Right ventricle myocardium inferior (tissue), 1 donor: ENCODE measurements at regions not wholly inside any gene's neighbourhood (a gene's known extent, or its start where the extent isn't known, plus 50 kb on each side); places are given as distances from the start of the nearest gene placed in this dataset.

Experiments
- ATAC-seq: fragments of 200-7000 bp; cut with Tn5 transposase; one replicate; pipeline ENCODE4 v1.9.1; 2020; ENCODE audit warnings: mild to moderate bottlenecking, moderate library complexity
- DNase-seq: peaks from one replicate; pipeline ENCODE4 v3.0.0; 2021; ENCODE audit errors: missing footprints
- intact Hi-C: fragments of 100-400 bp; cut with DNase I; formaldehyde crosslinking; loops from one replicate; pipeline ENCODE4 v1.11.0; 2022
- donor health status: DM: no; HTN: yes; CAD: no; lungs with severe emphysema.

- DNase-seq (no peak), ATAC-seq (no peak)
- intact Hi-C loops, result no loop called here
Observed at GRCh38 chr9:118809160-118809625, 560.0 kb downstream of the BRINP1 start.

DNA sequence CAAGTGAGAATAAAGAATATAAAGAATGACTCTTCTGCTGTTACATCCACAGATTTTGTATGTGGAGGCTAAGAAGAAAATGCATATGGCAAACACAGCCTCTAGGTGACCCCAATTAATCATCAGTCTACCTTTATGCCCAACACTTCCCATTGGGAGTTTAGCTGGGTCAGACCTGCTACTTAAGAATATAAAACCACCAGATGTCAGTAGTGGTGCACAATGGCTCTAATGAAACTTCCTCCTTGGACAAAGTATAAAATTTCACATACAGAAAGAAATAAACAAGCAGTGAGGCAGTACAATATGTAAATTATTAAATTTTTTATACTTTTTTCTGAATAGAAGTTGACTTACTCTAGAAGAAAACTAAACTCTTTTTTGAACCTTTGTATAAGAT lies 539.9 kb downstream of the BRINP1 start:
- no peak for ATAC-seq
- intact Hi-C loops, result loop anchor here (1.0 to 2.0 kb wide), 2 partner anchors 460 to 535 kb away; no protein-coding TSS in a partner anchor
- DNase-seq, result no peak

DNA sequence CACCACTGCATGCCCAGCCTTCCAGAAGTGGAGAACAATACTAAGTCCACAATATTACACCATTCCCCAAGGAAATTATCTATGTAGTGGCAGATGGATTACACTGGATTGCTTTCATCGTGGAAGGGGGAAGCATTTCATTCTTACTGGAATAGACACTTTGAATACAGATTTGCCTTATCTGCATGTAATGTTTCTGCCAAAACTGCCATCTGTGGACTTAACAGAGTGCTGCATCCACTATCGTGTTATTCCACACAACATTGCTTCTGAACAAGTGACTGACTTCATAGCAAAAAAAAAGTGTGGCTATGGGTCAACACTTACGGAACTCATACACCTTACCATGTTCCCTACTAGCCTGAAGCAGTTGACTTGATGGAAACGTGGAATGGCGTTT lies 536.9 kb downstream of the BRINP1 start:
- intact Hi-C loops, result loop anchor here (10.0 kb wide), 1 partner anchor 132 kb away; no protein-coding TSS in a partner anchor
- ATAC-seq (no peak), DNase-seq (no peak)

GRCh38 chr9:118836891-118837290 lies 532.3 kb downstream of the BRINP1 start:
- ATAC-seq (no peak), DNase-seq (no peak)
- intact Hi-C loops, result loop anchor here (10.0 kb wide), 1 partner anchor 128 kb away; no protein-coding TSS in a partner anchor

GRCh38 chr9:118871531-118871930 lies 497.7 kb downstream of the BRINP1 start:
- intact Hi-C loops, result no loop called here
- DNase-seq, result no peak
- ATAC-seq, result no peak

- no peak for ATAC-seq
- intact Hi-C loops, result no loop called here
Observed at GRCh38 chr9:118882684-118883083, 486.6 kb downstream of the BRINP1 start.

DNA sequence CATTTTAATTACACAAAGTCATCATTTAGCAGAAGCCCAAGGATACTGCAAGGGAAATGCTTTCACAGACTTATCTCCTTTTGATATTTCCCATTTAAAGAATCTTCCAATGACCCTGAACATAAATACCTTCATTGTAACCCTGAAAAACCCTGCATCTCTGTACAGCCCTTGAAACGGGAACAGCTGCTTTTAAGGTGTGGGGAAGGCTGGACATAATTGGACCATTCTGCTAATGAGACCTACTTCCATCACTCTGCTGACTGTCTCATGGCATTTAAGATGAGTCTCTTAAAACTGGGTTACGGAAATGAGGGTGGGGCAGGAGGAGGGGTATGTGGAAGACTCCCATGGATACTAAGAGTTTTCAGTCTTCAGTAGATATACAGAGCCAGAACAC lies 485.8 kb downstream of the BRINP1 start:
- ATAC-seq, result no peak

More at GRCh38 chr9:118882684-118883083, 486.6 kb downstream of the BRINP1 start:
- no peak for DNase-seq

GRCh38 chr9:118891213-118891612 lies 478.0 kb downstream of the BRINP1 start:
- intact Hi-C loops, result no loop called here
- no peak for ATAC-seq
- DNase-seq, result no peak

More for the DNA sequence above, 485.8 kb downstream of the BRINP1 start:
- intact Hi-C loops, result no loop called here
- no peak for DNase-seq

- no peak for ATAC-seq
- intact Hi-C loops, result no loop called here
Observed at GRCh38 chr9:118896324-118897000, 472.8 kb downstream of the BRINP1 start.

GRCh38 chr9:118918180-118918579 lies 451.1 kb downstream of the BRINP1 start:
- ATAC-seq, result no peak
- DNase-seq, result no peak
- intact Hi-C loops, result no loop called here

More at GRCh38 chr9:118896324-118897000, 472.8 kb downstream of the BRINP1 start:
- no peak for DNase-seq

GRCh38 chr9:118928722-118929121 lies 440.5 kb downstream of the BRINP1 start:
- intact Hi-C loops, result no loop called here
- DNase-seq (no peak), ATAC-seq (no peak)

GRCh38 chr9:118929287-118929686 lies 439.9 kb downstream of the BRINP1 start:
- ATAC-seq, result no peak
- DNase-seq, result no peak
- intact Hi-C loops, result no loop called here

GRCh38 chr9:118931941-118932340 lies 437.3 kb downstream of the BRINP1 start:
- no peak for ATAC-seq
- DNase-seq, result no peak
- intact Hi-C loops, result no loop called here

DNA sequence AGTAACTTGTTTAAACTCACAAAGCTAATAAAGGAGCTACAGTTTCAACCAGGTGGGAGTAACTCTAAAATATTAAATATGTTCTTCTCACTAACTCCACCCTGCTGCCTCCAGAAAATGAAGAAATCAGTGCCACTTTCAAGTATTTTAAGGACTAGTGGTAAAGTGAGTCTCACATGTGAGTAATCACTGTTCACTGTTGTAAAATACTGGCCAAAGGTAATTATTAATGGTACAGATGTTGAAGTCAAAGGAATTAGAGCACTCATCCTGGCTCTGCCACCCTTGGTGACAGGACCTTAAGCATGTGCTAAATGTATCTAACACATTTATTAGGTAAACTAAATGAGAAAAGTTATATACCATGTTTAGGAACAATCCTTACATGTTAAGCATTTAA lies 430.7 kb downstream of the BRINP1 start:
- no peak for DNase-seq
- intact Hi-C loops, result no loop called here
- no peak for ATAC-seq

DNA sequence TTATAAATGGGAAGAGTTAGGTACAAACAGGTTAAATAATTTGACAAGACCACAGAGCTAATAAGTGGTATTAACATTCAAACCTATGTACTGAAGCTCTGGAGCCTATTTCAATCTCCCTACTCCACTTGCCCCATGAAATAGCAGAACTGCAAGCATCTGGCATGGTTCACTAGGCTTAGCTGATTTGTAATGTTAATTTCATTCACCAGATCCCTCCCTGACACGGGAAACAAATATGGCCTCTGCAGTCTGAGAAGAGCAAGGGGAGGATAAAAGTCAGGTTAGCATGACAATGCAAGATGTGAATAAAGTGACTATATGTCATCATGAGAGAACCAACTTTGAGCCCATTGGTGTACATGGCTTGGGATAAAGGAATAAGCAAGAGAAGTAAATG lies 428.8 kb downstream of the BRINP1 start:
- ATAC-seq, result no peak
- DNase-seq, result no peak
- intact Hi-C loops, result no loop called here

- ATAC-seq (no peak), DNase-seq (no peak)
- intact Hi-C loops, result no loop called here
Observed at GRCh38 chr9:118946669-118947068, 422.6 kb downstream of the BRINP1 start.

DNA sequence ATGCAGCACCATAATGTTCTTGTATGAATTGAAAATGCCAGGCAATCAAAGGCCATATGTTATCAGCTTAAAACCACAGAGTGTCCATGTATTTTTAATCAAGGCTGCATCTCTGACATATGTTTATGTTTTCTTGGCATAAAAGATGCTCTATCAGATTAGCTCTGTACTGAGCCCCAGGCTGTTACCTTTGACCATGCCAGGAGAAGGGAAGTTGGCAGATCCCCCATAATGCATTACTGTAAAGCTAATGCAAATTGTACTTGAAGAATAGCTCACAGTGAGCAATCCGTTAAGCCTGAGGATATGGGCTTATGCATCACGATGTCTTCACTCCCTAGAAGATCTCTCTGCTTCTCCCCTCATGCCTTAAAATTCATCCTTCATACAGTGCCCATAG lies 414.4 kb downstream of the BRINP1 start:
- DNase-seq, result no peak
- no peak for ATAC-seq

GRCh38 chr9:118957585-118957984 lies 411.6 kb downstream of the BRINP1 start:
- intact Hi-C loops, result no loop called here
- ATAC-seq (no peak), DNase-seq (no peak)

More for the DNA sequence above, 414.4 kb downstream of the BRINP1 start:
- intact Hi-C loops, result no loop called here

GRCh38 chr9:118959366-118959765 lies 409.9 kb downstream of the BRINP1 start:
- intact Hi-C loops, result no loop called here
- DNase-seq (no peak), ATAC-seq (no peak)

DNA sequence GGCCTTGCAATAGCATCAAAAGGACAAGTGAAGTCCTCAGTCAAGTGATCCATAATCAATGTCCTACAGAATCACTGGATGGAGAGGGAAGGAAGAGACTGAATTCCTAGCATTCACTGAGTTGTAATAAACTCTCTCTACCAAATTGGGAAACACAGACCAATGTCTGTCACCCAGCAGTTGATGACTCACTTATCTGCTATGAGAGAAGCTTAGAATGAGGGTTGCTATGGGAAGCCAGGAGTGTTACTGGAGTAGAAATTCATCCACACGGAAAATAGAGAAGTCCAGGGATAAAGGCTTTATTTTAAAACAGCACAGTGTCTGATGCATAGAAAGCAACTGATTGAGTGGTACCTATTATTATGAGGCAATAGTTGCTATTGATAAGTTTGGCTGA lies 407.4 kb downstream of the BRINP1 start:
- intact Hi-C loops, result loop anchor here (10.0 kb wide), 1 partner anchor 127 kb away; no protein-coding TSS in a partner anchor
- ATAC-seq (peak; percentile 81), DNase-seq (no peak)

DNA sequence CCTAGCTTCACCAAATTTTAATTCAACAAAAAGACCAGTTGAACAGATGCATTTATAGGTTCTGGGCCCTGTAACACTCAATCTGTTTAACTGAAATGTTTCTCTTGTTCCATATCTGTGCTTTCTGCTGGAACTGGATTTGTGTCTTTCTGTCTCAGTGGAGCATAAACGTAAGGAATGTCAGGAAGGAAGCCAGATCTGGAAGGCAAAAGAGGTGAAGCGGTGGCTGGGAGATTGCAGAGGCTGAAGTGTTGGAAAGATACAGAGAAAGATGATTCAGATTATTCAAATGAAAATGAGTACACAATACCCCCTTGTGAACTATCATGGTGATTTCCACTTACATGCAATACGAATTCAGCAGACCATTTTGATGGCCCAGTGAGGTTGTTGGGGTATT lies 406.8 kb downstream of the BRINP1 start:
- intact Hi-C loops, result loop anchor here (10.0 kb wide), 1 partner anchor 128 kb away; no protein-coding TSS in a partner anchor
- ATAC-seq, result peak; percentile 39
- DNase-seq, result no peak
